GM18508 (cell line): ENCODE measurements at regions not wholly inside any gene's neighbourhood (a gene's known extent, or its start where the extent isn't known, plus 50 kb on each side); places are given as distances from the start of the nearest gene placed in this dataset.

Experiments
- ATAC-seq: cut with Tn5 transposase; IDR thresholded peaks from one replicate; pipeline ENCODE4 v1.9.1; 2021; ENCODE audit warnings: moderate number of reproducible peaks; ENCODE audit not compliant: insufficient read depth, unreplicated experiment

- no peak for ATAC-seq
These were observed 333.1 kb upstream of the RAG2 start for GRCh38 chr11:36931139-36931538.

GRCh38 chr11:36930256-36930655 lies 332.2 kb upstream of the RAG2 start:
- ATAC-seq = no peak

GRCh38 chr11:36929401-36929800 lies 331.4 kb upstream of the RAG2 start:
- no peak for ATAC-seq

GRCh38 chr11:36928621-36929020 lies 330.6 kb upstream of the RAG2 start:
- ATAC-seq = no peak

- ATAC-seq = no peak
These were observed 301.8 kb upstream of the RAG2 start for GRCh38 chr11:36899800-36900199.

- ATAC-seq = no peak
These were observed 292.8 kb upstream of the RAG2 start for GRCh38 chr11:36890841-36891240.

- no peak for ATAC-seq
These were observed 292.2 kb upstream of the RAG2 start for GRCh38 chr11:36890121-36890679.

GRCh38 chr11:36885154-36885553 lies 287.1 kb upstream of the RAG2 start:
- ATAC-seq = no peak

GRCh38 chr11:36878737-36879136 lies 280.7 kb upstream of the RAG2 start:
- no peak for ATAC-seq

GRCh38 chr11:36877149-36877548 lies 279.1 kb upstream of the RAG2 start:
- no peak for ATAC-seq

GRCh38 chr11:36876266-36876665 lies 278.2 kb upstream of the RAG2 start:
- ATAC-seq = no peak

- no peak for ATAC-seq
These were observed 276.3 kb upstream of the RAG2 start for GRCh38 chr11:36874291-36874690.

GRCh38 chr11:36870361-36870760 lies 272.3 kb upstream of the RAG2 start:
- ATAC-seq = no peak

- ATAC-seq = no peak
These were observed 270.3 kb upstream of the RAG2 start for GRCh38 chr11:36868380-36868779.

- ATAC-seq = no peak
These were observed 267.8 kb upstream of the RAG2 start for GRCh38 chr11:36865846-36866245.

GRCh38 chr11:36854875-36855274 lies 256.8 kb upstream of the RAG2 start:
- ATAC-seq = no peak

GRCh38 chr11:36848660-36849059 lies 250.6 kb upstream of the RAG2 start:
- ATAC-seq = no peak

GRCh38 chr11:36840378-36840777 lies 242.3 kb upstream of the RAG2 start:
- no peak for ATAC-seq

- ATAC-seq = no peak
These were observed 239.9 kb upstream of the RAG2 start for GRCh38 chr11:36837831-36838437.

GRCh38 chr11:36825251-36825650 lies 227.2 kb upstream of the RAG2 start:
- no peak for ATAC-seq

- no peak for ATAC-seq
These were observed 226.3 kb upstream of the RAG2 start for GRCh38 chr11:36824349-36824748.

- ATAC-seq = no peak
These were observed 224.8 kb upstream of the RAG2 start for GRCh38 chr11:36822829-36823228.
